Hepatocyte (in vitro differentiated cells): ENCODE measurements at regions not wholly inside any gene's neighbourhood (a gene's known extent, or its start where the extent isn't known, plus 50 kb on each side); places are given as distances from the start of the nearest gene placed in this dataset.

Experiments
- EZH2 ChIP-seq: fragments of 200-600 bp; sonication (generic); IDR thresholded peaks from 2 replicates; pipeline ENCODE4 v1.6.1; 2016; ENCODE audit warnings: antibody characterized with exemption, mild to moderate bottlenecking, borderline replicate concordance
- TF ChIP-seq, protein P1 (sequence below): fragments of 200-600 bp; sonication (generic); IDR thresholded peaks from 2 replicates; pipeline ENCODE4 v1.5.1; 2016; ENCODE audit warnings: antibody characterized with exemption, mild to moderate bottlenecking; ENCODE audit not compliant: poor library complexity

DNA sequence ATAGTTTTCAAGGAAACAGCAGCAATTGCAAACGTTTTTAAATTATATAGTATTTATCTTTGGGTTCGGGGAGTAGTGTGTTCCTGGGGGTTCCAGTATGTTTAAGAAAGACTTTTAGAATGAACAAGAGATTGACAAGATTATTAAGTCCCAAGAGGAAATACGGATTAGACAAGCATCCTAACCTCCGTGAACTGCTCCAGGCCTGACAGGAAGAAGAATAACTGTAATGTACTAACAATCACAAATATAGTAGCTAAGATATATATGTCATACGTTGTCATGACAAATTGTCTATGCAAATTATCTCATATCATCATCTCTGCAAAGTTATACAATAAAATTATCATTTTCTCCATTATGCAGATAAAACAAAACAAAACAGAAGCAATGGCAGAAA, 1397.2 kb downstream of the MRPL39 start:
- TF ChIP-seq, protein P1, sequence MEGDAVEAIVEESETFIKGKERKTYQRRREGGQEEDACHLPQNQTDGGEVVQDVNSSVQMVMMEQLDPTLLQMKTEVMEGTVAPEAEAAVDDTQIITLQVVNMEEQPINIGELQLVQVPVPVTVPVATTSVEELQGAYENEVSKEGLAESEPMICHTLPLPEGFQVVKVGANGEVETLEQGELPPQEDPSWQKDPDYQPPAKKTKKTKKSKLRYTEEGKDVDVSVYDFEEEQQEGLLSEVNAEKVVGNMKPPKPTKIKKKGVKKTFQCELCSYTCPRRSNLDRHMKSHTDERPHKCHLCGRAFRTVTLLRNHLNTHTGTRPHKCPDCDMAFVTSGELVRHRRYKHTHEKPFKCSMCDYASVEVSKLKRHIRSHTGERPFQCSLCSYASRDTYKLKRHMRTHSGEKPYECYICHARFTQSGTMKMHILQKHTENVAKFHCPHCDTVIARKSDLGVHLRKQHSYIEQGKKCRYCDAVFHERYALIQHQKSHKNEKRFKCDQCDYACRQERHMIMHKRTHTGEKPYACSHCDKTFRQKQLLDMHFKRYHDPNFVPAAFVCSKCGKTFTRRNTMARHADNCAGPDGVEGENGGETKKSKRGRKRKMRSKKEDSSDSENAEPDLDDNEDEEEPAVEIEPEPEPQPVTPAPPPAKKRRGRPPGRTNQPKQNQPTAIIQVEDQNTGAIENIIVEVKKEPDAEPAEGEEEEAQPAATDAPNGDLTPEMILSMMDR = no peak
- TF ChIP-seq EZH2 = no peak
